HCT116 (cell line): ENCODE measurements at regions not wholly inside any gene's neighbourhood (a gene's known extent, or its start where the extent isn't known, plus 50 kb on each side); places are given as distances from the start of the nearest gene placed in this dataset.

ENCODE experiments used
- CEBPB ChIP-seq: IDR thresholded peaks from 2 replicates; pipeline ENCODE4 v1.6.1; 2012; ENCODE audit warnings: low read depth
- EGR1 ChIP-seq: IDR thresholded peaks from 2 replicates; pipeline ENCODE4 v1.6.1; 2012; ENCODE audit warnings: low read depth
- EZH2 ChIP-seq: fragments of 200-600 bp; sonication (generic); IDR thresholded peaks from 2 replicates; pipeline ENCODE4 v1.6.1; 2017; ENCODE audit warnings: antibody characterized with exemption, mixed run types
- POLR2A ChIP-seq: IDR thresholded peaks from 2 replicates; pipeline ENCODE4 v1.7.0; 2011; ENCODE audit warnings: borderline replicate concordance; ENCODE audit not compliant: insufficient read depth, insufficient read length; ENCODE audit errors: extremely low read depth
- POLR2AphosphoS5 ChIP-seq: IDR thresholded peaks from 2 replicates; pipeline ENCODE4 v1.6.1; 2011; ENCODE audit warnings: mild to moderate bottlenecking, low read depth, low read length, moderate library complexity
- SIN3A ChIP-seq: IDR thresholded peaks from 2 replicates; pipeline ENCODE4 v1.6.1; 2012; ENCODE audit warnings: low read depth
- TCF7L2 ChIP-seq: IDR thresholded peaks from 2 replicates; pipeline ENCODE4 v1.7.0; 2011; ENCODE audit warnings: borderline replicate concordance, inconsistent platforms; ENCODE audit not compliant: insufficient read depth, insufficient read length; ENCODE audit errors: extremely low read depth
- TF ChIP-seq, protein P1 (sequence below), 3 experiments: fragments of 200-600 bp in 1 of 3; sonication (generic) in 1 of 3; IDR thresholded peaks in 2 of 3; conservative IDR thresholded peaks in 1 of 3; 2 replicates each; pipeline ENCODE4 v1.5.1; 2012 to 2017; ENCODE audit warnings: low read depth in 2 of 3, low read length in 2 of 3, antibody characterized with exemption in 1 of 3, borderline replicate concordance in 1 of 3, control low read depth in 1 of 3, mild to moderate bottlenecking in 1 of 3, mixed read lengths in 1 of 3, mixed run types in 1 of 3, moderate library complexity in 1 of 3; ENCODE audit not compliant: insufficient read depth in 1 of 3
- TF ChIP-seq, protein P2 (sequence below): IDR thresholded peaks from 2 replicates; pipeline ENCODE4 v1.6.1; 2011; ENCODE audit warnings: mild to moderate bottlenecking, low read length, moderate library complexity; ENCODE audit not compliant: insufficient replicate concordance; ENCODE audit errors: extremely low read depth
- TF ChIP-seq, protein P3 (sequence below): IDR thresholded peaks from 2 replicates; pipeline ENCODE4 v1.6.1; 2012; ENCODE audit warnings: low read depth

DNA sequence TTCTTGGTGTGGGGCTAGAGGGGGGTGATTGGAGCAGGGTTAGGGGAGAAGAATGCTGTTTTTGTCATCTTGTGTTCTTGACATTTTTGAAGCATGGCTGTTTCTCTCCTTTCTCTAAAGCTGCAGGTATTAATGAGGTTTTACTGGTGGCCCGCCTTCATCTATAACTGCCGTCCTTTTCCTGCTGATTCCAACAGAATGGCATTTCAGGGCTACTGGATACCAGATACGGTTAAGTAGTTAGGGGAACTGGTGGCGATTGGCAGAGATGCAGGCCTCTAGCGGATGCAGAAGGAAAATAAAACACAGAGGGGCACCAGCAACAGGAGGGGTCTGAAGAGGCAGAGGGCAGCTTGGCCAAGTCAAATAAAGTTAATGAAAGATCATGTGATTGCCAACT is 89.7 kb upstream of the EEF1E1 start:
- TF ChIP-seq POLR2AphosphoS5 (no peak), CEBPB (no peak), SIN3A (no peak), EZH2 (no peak), EGR1 (no peak), TCF7L2 (no peak), POLR2A (no peak)
- TF ChIP-seq, protein P1, sequence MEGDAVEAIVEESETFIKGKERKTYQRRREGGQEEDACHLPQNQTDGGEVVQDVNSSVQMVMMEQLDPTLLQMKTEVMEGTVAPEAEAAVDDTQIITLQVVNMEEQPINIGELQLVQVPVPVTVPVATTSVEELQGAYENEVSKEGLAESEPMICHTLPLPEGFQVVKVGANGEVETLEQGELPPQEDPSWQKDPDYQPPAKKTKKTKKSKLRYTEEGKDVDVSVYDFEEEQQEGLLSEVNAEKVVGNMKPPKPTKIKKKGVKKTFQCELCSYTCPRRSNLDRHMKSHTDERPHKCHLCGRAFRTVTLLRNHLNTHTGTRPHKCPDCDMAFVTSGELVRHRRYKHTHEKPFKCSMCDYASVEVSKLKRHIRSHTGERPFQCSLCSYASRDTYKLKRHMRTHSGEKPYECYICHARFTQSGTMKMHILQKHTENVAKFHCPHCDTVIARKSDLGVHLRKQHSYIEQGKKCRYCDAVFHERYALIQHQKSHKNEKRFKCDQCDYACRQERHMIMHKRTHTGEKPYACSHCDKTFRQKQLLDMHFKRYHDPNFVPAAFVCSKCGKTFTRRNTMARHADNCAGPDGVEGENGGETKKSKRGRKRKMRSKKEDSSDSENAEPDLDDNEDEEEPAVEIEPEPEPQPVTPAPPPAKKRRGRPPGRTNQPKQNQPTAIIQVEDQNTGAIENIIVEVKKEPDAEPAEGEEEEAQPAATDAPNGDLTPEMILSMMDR (IDR thresholded peaks at IDR 0.05 in 2 of 3, conservative IDR thresholded peaks at IDR 0.05 in 1 of 3; ENCODE audit: borderline replicate concordance in 1 of 3, insufficient read depth in 1 of 3, low read depth in 2 of 3, low read length in 2 of 3): no peak
- TF ChIP-seq, protein P2, sequence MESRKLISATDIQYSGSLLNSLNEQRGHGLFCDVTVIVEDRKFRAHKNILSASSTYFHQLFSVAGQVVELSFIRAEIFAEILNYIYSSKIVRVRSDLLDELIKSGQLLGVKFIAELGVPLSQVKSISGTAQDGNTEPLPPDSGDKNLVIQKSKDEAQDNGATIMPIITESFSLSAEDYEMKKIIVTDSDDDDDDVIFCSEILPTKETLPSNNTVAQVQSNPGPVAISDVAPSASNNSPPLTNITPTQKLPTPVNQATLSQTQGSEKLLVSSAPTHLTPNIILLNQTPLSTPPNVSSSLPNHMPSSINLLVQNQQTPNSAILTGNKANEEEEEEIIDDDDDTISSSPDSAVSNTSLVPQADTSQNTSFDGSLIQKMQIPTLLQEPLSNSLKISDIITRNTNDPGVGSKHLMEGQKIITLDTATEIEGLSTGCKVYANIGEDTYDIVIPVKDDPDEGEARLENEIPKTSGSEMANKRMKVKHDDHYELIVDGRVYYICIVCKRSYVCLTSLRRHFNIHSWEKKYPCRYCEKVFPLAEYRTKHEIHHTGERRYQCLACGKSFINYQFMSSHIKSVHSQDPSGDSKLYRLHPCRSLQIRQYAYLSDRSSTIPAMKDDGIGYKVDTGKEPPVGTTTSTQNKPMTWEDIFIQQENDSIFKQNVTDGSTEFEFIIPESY: no peak
- TF ChIP-seq, protein P3, sequence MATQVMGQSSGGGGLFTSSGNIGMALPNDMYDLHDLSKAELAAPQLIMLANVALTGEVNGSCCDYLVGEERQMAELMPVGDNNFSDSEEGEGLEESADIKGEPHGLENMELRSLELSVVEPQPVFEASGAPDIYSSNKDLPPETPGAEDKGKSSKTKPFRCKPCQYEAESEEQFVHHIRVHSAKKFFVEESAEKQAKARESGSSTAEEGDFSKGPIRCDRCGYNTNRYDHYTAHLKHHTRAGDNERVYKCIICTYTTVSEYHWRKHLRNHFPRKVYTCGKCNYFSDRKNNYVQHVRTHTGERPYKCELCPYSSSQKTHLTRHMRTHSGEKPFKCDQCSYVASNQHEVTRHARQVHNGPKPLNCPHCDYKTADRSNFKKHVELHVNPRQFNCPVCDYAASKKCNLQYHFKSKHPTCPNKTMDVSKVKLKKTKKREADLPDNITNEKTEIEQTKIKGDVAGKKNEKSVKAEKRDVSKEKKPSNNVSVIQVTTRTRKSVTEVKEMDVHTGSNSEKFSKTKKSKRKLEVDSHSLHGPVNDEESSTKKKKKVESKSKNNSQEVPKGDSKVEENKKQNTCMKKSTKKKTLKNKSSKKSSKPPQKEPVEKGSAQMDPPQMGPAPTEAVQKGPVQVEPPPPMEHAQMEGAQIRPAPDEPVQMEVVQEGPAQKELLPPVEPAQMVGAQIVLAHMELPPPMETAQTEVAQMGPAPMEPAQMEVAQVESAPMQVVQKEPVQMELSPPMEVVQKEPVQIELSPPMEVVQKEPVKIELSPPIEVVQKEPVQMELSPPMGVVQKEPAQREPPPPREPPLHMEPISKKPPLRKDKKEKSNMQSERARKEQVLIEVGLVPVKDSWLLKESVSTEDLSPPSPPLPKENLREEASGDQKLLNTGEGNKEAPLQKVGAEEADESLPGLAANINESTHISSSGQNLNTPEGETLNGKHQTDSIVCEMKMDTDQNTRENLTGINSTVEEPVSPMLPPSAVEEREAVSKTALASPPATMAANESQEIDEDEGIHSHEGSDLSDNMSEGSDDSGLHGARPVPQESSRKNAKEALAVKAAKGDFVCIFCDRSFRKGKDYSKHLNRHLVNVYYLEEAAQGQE: no peak
